GM21825 (cell line): ENCODE measurements at regions not wholly inside any gene's neighbourhood (a gene's known extent, or its start where the extent isn't known, plus 50 kb on each side); places are given as distances from the start of the nearest gene placed in this dataset.

Experiments used
- ATAC-seq: cut with Tn5 transposase; IDR thresholded peaks from one replicate; pipeline ENCODE4 v1.9.1; 2021; ENCODE audit warnings: mild to moderate bottlenecking, moderate library complexity; ENCODE audit not compliant: unreplicated experiment

- ATAC-seq, result no peak
Observed at GRCh38 chr2:126359494-126359893, 296.5 kb upstream of the GYPC start.

GRCh38 chr2:126367361-126367760, 288.6 kb upstream of the GYPC start:
- ATAC-seq, result no peak

- no peak for ATAC-seq
Observed at GRCh38 chr2:126368758-126369157, 287.2 kb upstream of the GYPC start.

- ATAC-seq, result no peak
Observed at GRCh38 chr2:126370201-126370600, 285.8 kb upstream of the GYPC start.

GRCh38 chr2:126372406-126372805, 283.6 kb upstream of the GYPC start:
- no peak for ATAC-seq

- ATAC-seq, result no peak
Observed at GRCh38 chr2:126378176-126378575, 277.8 kb upstream of the GYPC start.

- no peak for ATAC-seq
Observed at GRCh38 chr2:126381091-126381490, 274.9 kb upstream of the GYPC start.

GRCh38 chr2:126382998-126383397, 273.0 kb upstream of the GYPC start:
- ATAC-seq, result no peak

- ATAC-seq, result no peak
Observed at GRCh38 chr2:126383800-126384199, 272.2 kb upstream of the GYPC start.

- ATAC-seq, result no peak
Observed at GRCh38 chr2:126385441-126385840, 270.5 kb upstream of the GYPC start.

GRCh38 chr2:126385983-126386382, 270.0 kb upstream of the GYPC start:
- ATAC-seq, result no peak

- ATAC-seq, result no peak
Observed at GRCh38 chr2:126389446-126389845, 266.5 kb upstream of the GYPC start.

GRCh38 chr2:126392889-126393288, 263.1 kb upstream of the GYPC start:
- no peak for ATAC-seq

- no peak for ATAC-seq
Observed at GRCh38 chr2:126399001-126399400, 257.0 kb upstream of the GYPC start.

GRCh38 chr2:126403039-126403628, 252.8 kb upstream of the GYPC start:
- ATAC-seq, result no peak

- ATAC-seq, result no peak
Observed at GRCh38 chr2:126406267-126406666, 249.7 kb upstream of the GYPC start.

GRCh38 chr2:126408671-126409070, 247.3 kb upstream of the GYPC start:
- no peak for ATAC-seq

GRCh38 chr2:126409850-126410249, 246.1 kb upstream of the GYPC start:
- ATAC-seq, result no peak

GRCh38 chr2:126413079-126413478, 242.9 kb upstream of the GYPC start:
- no peak for ATAC-seq

GRCh38 chr2:126419403-126419802, 236.6 kb upstream of the GYPC start:
- no peak for ATAC-seq

GRCh38 chr2:126425943-126426342, 230.0 kb upstream of the GYPC start:
- no peak for ATAC-seq

GRCh38 chr2:126429103-126429502, 226.9 kb upstream of the GYPC start:
- ATAC-seq, result no peak

- no peak for ATAC-seq
Observed at GRCh38 chr2:126431136-126431535, 224.8 kb upstream of the GYPC start.
